ENCODE measurements at regions not wholly inside any gene's neighbourhood (a gene's known extent, or its start where the extent isn't known, plus 50 kb on each side); places are given as distances from the start of the nearest gene placed in this dataset.

GRCh38 chr3:13690636-13691035 lies 141.7 kb downstream of the FBLN2 start:
- ChIA-PET POLR2A (interaction anchor here (0.5 kb wide), 1 partner anchor 1310 kb away, joined by 3 read pairs; no protein-coding TSS in a partner anchor), CTCF (interaction anchor here (1.0 to 1.2 kb wide), 2 partner anchors 17 to 190 kb away, joined by 3 to 4 read pairs; no protein-coding TSS in a partner anchor)
- no peak for ATAC-seq
- Mint-ChIP-seq H3K9me3 (peaks cover 10% of the 10 kb centered on the region), H3K27me3 (ENCODE audit: low read depth) (no peaks in the 10 kb centered on the region; the same call in none of the 2 replicates), H3K4me1 (peaks cover 11% of the 10 kb centered on the region), H3K4me3 (no peak overlapping the region), H3K27ac (no peak overlapping the region), H3K36me3 (no peaks in the 10 kb centered on the region)
- TF ChIP-seq IRF1 (CRISPR knock-in tag; IDR thresholded peaks at IDR 0.05), result no peak
- TF ChIP-seq HMGA2 (CRISPR knock-in tag; IDR thresholded peaks at IDR 0.05), result no peak
- no peak for DNase-seq (ENCODE audit: low spot score)

- Mint-ChIP-seq H3K9me3 (peaks cover 10% of the 10 kb centered on the region), H3K4me1 (peaks cover 12% of the 10 kb centered on the region), H3K27me3 (ENCODE audit: low read depth) (no peaks in the 10 kb centered on the region; the same call in none of the 2 replicates), H3K27ac (no peak overlapping the region), H3K36me3 (no peaks in the 10 kb centered on the region), H3K4me3 (no peak overlapping the region)
- no peak for TF ChIP-seq ATF3 (CRISPR knock-in tag; conservative IDR thresholded peaks at IDR 0.05)
- TF ChIP-seq ELF4 (CRISPR knock-in tag; IDR thresholded peaks at IDR 0.05; ENCODE audit: low read depth), result no peak
- ChIA-PET CTCF (no interaction called here), POLR2A (interaction anchor here (0.5 kb wide), 1 partner anchor 1311 kb away, joined by 3 read pairs; no protein-coding TSS in a partner anchor)
- ATAC-seq, result no peak
- no peak for DNase-seq (ENCODE audit: low spot score)
These were observed 140.7 kb downstream of the FBLN2 start for GRCh38 chr3:13689373-13690260.

- Mint-ChIP-seq H3K4me1 (peaks cover 12% of the 10 kb centered on the region), H3K9me3 (peaks cover 10% of the 10 kb centered on the region), H3K27ac (no peak overlapping the region), H3K4me3 (no peak overlapping the region), H3K27me3 (ENCODE audit: low read depth) (no peaks in the 10 kb centered on the region; the same call in none of the 2 replicates), H3K36me3 (no peaks in the 10 kb centered on the region)
- no peak for DNase-seq (ENCODE audit: low spot score)
- POLR2A ChIA-PET, result no interaction called here
- TF ChIP-seq USF2 (CRISPR knock-in tag; IDR thresholded peaks at IDR 0.05) (no peak), CBFB (CRISPR knock-in tag; IDR thresholded peaks at IDR 0.05; ENCODE audit: low read depth) (no peak), OVOL2 (CRISPR knock-in tag; IDR thresholded peaks at IDR 0.05; ENCODE audit: borderline replicate concordance) (no peak), CREB1 (CRISPR knock-in tag; IDR thresholded peaks at IDR 0.05) (no peak), GABPB1 (CRISPR knock-in tag; IDR thresholded peaks at IDR 0.05) (no peak), ZMAT4 (CRISPR knock-in tag; IDR thresholded peaks at IDR 0.05) (no peak), USF1 (CRISPR knock-in tag; IDR thresholded peaks at IDR 0.05) (no peak), KAT7 (CRISPR knock-in tag; IDR thresholded peaks at IDR 0.05; ENCODE audit: borderline replicate concordance) (no peak), SP1 (CRISPR knock-in tag; conservative IDR thresholded peaks at IDR 0.05) (no peak), CDX4 (CRISPR knock-in tag; IDR thresholded peaks at IDR 0.05; ENCODE audit: borderline replicate concordance) (no peak), ZNF532 (CRISPR knock-in tag; IDR thresholded peaks at IDR 0.05; ENCODE audit: borderline replicate concordance) (no peak)
- CTCF ChIA-PET, result interaction anchor here (0.8 to 3.8 kb wide), 2 partner anchors 31 to 34 kb away, joined by 3 to 21 read pairs; no protein-coding TSS in a partner anchor
- ATAC-seq, result no peak
These were observed 139.9 kb downstream of the FBLN2 start for GRCh38 chr3:13688824-13689223.
